HuH-7.5 (cell line): ENCODE measurements at regions not wholly inside any gene's neighbourhood (a gene's known extent, or its start where the extent isn't known, plus 50 kb on each side); places are given as distances from the start of the nearest gene placed in this dataset.
A peak's percentile ranks its signal among the peaks of the same experiment; 100 is the strongest.

ENCODE experiments used
- DNase-seq: peaks from one replicate; pipeline ENCODE4 v3.0.0; 2011; ENCODE audit warnings: low spot score

DNA sequence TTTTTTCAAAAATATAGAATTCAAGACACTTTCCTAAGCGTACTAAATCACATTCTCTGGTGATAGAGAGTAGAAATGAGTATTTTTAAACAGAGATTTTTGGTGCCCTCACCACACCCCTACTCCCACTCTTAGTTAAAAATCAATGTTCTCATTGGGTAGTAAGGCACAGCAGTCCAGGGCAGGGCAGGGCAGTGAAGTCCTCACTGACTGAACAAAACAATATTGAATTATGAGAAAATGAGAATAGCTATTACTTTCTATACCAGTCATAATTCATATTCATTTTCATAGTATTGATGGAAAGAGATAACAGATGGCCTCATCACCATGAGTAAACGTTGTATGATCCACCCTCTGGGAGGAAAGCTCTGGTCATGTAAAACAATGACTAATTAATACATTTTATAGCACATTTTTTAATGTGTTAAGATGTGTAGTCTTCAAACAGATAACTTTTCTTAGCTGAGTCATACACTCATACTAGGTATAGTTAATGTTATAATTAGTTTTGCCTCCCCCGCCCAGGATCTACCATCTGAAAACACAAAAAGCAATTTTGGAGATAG is 686.1 kb downstream of the KCNJ3 start:
- DNase-seq: no peak

DNA sequence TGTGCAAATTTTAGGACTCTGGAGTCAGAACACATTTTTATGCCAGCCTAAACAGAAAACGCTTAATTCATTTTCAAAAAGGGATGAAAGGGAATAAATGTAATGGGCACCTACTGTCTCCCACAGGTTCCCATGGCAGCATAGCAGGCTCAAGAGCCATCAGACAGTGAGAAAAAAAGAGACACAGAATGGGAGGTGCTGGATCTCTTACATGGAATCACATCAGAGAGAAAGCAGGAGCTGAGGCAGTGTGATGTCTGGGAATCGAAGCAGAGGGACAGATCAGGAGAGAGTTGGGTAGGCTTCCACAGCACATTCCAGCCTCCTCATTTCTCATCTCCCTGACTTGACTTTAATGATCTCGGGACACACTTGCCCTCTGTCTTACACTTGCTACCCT is 684.3 kb downstream of the KCNJ3 start:
- no peak for DNase-seq

GRCh38 chr2:155381436-155381835 is 682.9 kb downstream of the KCNJ3 start:
- DNase-seq: no peak

GRCh38 chr2:155379494-155379893 is 681.0 kb downstream of the KCNJ3 start:
- DNase-seq: no peak

GRCh38 chr2:155377931-155378444 is 679.5 kb downstream of the KCNJ3 start:
- DNase-seq: no peak

DNA sequence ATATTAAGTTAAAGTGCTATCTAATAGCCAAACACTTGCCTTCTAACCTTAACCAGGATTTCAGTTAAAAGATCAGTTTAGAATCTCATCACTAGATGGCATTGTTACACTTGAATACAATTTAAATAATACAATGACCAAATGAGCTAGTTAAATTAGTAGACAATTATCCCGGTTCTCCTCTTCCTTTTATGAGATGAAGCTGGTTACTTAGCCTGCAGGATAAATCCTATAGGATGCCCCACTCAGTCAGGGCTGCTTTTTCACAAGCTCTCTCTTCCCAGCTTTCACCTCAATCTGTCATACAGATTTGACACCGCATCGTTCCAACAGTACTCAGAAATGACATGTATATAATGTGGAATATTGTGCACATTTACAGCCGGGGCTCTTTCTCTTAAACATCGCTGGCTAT is 678.8 kb downstream of the KCNJ3 start:
- DNase-seq: no peak

GRCh38 chr2:155372969-155373368 is 674.5 kb downstream of the KCNJ3 start:
- DNase-seq: no peak

- no peak for DNase-seq
Observed at GRCh38 chr2:155368934-155369333, 670.4 kb downstream of the KCNJ3 start.

GRCh38 chr2:155364766-155365165 is 666.3 kb downstream of the KCNJ3 start:
- no peak for DNase-seq

DNA sequence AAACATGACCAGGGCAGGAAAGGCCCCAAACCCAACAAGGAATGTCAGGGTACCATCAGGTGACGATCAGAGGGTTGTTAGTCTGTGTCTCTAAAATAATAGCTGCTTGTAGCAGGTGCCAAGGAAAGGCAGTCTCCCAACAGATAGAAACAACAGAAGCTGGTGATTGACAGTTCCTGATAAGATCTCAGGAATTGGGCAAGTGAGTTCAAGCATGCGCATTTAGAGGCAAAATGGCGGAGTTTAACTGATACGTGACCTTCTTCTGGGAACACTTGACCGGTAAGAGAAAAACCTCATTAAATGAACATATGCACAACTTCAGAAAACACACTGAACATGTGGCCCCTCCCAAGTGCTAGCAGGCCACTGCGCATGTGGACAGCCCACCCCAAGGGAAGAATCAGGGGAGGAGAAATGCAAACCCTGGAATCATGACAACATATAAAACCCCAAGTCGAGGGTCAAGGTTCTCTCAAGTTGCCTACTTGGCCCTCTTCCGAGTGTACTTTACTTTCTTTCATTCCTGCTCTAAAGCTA is 664.9 kb downstream of the KCNJ3 start:
- DNase-seq: no peak

DNA sequence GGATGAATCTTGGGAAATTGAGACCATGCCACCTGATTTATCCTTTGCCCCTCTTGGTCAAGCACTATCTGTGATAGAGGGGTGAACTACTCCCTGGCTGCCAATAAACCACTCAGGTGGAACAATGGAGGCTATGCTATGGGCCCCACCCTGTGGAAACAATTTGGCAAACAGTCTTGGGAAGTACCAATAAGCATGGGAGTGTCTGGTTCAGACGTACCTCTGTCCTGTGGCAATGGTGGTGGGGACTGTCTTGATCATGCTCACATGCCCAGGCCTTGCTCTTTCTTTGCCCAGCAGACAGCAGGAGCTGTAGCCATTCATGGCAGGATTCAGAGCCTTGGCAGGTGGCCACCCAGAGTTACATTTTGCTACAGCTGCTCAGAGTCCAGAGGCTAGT is 658.7 kb downstream of the KCNJ3 start:
- DNase-seq: no peak

- DNase-seq: no peak
Observed at GRCh38 chr2:155356250-155356649, 657.8 kb downstream of the KCNJ3 start.

DNA sequence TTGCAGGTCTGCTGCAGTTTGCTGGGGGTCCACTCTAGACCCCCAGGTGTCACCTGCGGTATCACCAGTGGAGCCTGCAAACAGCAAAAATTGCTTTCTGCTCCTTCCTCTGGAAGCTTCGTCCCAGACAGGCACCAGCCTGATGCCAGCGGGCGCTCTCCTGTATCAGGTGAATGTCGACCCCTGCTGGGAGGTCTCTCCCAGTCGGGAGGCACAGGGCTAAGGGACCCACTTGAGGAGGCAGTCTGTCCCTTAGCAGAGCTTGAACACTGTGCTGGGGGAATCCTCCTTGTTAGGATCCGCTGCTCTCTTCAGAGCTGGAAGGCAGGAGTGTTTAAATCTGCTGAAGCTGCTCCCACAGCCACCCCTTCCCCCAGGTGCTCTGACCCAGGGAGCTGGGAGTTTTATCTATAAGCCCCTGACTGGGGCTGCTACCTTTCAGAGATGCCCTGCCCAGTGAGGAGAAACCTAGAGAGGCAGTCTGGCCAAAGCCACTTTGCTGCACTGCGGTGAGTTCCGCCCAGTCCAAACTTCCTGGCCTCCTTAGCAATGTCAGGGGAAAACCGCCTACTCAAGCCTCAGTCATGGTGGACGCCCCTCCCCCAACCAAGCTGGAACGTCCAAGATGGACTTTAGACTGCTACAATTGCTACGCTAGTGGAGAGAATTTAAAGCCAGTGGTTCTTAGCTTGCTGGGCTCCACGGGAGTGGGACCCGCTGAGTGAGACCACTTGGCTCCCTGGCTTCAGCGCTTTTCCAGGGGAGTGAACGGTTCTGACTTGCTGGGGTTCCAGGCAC is 652.5 kb downstream of the KCNJ3 start:
- no peak for DNase-seq

DNA sequence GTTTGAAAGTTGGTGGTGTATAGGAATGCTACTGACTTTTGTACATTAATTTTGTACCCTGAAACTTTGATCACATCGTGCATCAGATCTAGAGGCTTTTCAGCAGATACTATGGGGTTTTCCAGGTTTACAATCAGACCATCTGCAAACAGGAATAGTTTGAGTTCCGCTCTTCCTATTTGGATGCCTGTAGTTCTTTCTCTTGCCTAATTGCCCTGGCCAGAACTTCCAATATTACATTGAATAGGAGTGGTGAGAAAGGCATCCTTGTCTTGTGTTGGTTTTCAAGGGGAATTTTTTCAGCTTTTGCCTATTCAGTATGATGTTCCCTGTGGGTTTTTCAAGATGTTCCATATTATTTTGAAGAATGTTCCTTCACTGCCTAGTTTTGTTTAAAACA is 633.5 kb downstream of the KCNJ3 start:
- DNase-seq: no peak

GRCh38 chr2:155320236-155320635 is 621.7 kb downstream of the KCNJ3 start:
- no peak for DNase-seq

- DNase-seq: no peak
Observed at GRCh38 chr2:155318710-155319109, 620.2 kb downstream of the KCNJ3 start.

- no peak for DNase-seq
Observed at GRCh38 chr2:155315768-155316167, 617.3 kb downstream of the KCNJ3 start.

GRCh38 chr2:155310589-155310988 is 612.1 kb downstream of the KCNJ3 start:
- no peak for DNase-seq

DNA sequence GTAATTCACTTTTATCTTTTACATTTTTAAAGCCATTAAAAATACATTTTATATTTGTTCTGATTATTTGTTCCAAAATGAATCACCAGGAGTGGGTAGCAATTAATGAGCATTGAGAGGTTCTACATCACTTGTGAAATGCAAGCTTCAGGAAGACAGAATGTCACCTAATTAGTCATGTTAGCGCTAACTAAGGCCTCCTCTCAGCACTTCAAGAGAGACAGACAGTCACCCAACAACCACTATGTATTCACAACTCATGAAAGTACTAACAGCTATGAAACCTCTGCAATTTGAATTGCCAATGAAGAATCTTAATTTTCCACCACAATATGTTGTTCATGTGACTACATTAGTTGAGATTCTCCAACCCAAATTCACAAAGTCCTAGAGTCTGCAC is 611.0 kb downstream of the KCNJ3 start:
- no peak for DNase-seq

- DNase-seq: peak; percentile 2
Observed at GRCh38 chr2:155308367-155309009, 610.0 kb downstream of the KCNJ3 start.

DNA sequence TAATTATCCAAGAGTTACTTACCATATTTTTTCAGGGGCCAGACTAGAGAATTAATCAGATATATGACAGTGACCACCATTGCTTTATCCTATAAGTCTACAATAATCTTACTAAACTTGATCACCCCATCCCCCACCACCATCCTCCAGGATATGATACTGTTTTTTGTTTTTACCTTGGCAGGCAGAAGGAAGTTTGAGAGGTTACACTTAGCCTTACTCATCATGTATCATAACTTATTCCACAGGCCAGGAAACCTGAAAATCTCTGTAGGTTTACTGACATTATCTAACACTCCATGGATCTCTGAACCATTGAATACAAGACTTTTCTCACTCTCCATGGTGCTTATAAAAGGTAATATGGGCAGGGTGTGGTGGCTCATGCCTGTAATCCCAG is 602.7 kb downstream of the KCNJ3 start:
- no peak for DNase-seq

GRCh38 chr2:155298001-155298400 is 599.5 kb downstream of the KCNJ3 start:
- no peak for DNase-seq

GRCh38 chr2:155294358-155294757 is 595.9 kb downstream of the KCNJ3 start:
- no peak for DNase-seq
